Activated CD4-positive, alpha-beta T cell treated with anti-CD3 and anti-CD28 coated beads, Interleukin-2, amount 50 U/mL, for 16 hours (primary cell): ENCODE measurements at regions not wholly inside any gene's neighbourhood (a gene's known extent, or its start where the extent isn't known, plus 50 kb on each side); places are given as distances from the start of the nearest gene placed in this dataset.
"Not testable (repeated sequence)": the region's sequence is repeated elsewhere in the genome, so short reads cannot be mapped to it uniquely, and the experiment has no call there.

Source experiments
- DNase-seq: peaks from one replicate; pipeline ENCODE4 v3.0.0-alpha.2; 2020

DNA sequence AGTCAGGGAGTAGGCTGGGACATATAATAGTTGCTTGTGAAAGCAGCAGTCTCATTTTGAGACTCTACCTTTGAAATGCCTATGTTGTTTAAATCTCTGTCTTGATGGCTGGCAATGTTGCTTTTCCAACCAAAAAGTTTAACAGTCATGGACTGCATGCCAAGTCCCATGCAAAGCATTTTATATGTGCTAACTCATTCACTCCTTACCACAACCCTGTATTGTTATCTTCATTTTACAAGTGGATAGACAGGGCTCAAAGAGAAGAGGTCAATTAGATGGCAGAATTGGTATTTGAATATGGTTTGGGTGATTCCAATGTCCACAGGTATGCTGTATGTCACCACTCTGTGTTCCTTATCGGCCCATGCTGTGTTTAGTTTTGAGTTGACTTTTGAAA is 331.4 kb upstream of the USP24 start:
- DNase-seq, result no peak

DNA sequence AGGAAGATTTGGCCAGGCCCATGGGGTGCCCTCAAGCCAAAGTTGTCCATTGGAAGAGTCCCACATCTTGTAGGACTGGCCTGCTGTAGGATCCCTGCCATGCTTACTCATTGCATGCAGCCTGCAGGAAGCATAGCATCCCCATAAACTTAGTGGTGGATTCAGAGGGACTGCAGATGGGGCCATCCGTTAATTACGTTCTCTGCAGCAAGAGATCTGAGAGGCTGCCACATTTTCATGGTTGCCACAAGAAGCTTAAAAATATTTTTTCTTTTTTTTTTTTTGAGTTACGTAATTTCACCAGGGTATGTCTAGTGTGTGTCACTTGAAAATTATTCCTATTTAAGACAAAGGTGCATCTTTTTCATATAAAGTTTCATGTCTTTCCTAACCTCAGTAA is 329.7 kb upstream of the USP24 start:
- no peak for DNase-seq

DNA sequence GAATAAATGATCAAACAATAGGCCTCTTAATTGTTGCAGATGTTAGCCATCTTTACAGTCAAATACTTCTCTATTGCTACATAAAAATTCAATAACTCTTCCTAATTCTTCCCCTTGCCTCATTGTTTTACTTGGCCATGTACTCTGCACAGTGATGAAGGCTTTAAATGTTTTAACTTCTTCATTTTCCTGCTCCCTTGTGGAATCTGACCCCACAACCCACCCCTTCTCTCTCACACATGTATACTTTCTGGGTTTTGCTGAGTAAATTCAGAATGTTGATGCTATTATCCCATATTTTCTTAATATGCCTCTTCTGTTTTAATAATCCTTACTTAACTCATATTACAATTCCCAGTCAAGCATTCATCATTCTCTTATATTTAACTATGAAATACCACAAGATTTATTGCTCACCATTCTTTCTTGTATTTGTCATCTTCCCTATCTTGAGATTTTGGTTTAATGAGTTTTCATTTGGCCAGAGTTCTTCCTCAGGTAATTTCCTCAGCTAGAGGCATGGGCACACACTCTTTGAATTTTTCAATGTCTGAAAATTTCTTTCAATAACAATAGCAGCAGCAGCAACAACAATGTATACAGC is 327.8 kb upstream of the USP24 start:
- DNase-seq, result no peak

DNA sequence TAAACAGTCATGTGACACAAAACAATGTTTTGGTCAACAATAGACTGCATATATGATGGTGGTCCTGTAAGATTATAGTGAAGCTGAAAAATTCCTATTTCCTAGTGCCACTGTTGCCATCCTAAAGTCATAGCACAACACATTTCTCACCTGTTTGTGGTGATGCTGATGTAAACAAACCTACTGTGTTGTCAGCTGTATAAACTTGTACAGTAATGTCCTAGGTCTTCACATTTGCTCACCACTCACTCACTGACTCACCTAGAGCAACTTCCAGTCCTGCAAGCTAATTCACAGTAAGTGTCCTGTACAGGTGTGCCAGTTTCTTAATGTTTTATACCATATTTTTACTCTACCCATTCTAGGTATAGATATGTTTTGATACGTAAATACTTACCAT is 326.1 kb upstream of the USP24 start:
- no peak for DNase-seq

DNA sequence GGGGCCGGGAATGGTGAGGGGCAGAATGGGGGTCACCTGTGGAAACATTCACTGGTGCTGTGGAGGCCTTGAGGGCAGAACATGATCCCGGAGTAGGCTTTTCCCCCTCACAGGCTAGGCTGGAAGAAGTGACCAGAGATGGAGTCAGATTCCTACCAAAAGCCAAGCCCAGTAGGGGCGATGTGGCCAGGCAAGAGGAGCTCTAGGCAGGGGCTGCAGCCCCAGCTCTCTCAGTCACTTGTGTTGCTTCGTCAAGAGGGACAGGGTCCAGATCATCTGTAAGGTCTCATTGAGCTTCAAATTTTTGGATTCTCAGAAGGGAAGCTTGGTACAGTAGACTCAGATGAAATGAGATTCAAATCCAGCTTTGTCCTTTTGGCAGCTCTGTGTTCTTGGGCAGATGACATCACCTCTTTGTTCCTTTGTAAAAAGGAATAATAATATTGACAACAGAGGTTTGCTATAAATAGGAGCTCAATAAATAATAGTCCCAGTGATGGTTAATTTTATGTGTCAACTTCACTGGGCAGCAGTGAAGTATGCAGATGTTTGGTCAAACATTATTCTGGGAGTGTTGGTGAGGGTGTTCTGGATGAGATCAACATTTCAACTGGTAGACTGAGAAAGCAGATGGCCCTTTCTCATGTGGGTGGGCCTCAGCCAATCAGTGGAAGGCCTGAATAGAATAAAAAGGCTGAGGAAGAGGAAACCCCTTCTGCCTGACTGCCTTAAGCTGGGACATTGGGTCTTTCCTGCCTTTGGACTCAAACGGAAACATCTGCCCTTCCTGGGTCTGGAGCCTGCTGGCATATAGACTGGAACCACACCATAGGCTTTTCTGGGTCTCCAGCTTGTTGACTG is 324.7 kb upstream of the USP24 start:
- no peak for DNase-seq

DNA sequence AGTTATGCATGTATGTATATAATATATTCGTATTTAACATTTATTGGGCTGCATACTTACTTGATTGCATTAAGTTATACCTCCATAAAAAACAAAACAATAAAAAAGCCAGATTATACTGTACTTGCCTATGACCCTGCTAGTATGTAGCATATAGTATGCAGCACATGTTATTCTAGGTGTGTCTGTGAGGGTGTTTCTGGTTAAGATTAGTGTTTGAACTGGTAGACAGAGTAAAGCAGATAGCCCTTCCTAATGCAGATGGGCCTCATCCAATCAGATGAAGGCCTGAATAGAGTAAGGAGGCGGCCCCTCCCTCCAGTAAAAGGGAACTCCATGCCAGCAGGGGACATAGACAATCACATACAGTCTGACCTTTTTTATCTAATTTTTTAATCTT is 323.3 kb upstream of the USP24 start:
- no peak for DNase-seq

DNA sequence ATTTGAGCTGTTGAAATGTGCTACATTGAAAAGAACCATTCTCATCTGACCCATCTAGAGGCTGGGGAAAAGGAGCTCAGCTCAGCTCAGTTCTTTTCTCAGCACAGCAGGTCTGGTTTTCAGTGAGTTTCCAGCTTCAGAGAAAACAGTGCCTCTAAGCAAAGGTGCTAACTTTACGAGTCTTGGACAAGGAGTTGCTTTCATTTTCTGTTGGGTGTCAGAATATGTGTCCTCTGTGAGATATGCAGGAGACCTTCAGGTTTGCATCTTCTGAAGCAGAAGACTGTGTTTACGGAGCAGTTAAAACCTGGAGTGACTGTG is 321.3 kb upstream of the USP24 start:
- no peak for DNase-seq

DNA sequence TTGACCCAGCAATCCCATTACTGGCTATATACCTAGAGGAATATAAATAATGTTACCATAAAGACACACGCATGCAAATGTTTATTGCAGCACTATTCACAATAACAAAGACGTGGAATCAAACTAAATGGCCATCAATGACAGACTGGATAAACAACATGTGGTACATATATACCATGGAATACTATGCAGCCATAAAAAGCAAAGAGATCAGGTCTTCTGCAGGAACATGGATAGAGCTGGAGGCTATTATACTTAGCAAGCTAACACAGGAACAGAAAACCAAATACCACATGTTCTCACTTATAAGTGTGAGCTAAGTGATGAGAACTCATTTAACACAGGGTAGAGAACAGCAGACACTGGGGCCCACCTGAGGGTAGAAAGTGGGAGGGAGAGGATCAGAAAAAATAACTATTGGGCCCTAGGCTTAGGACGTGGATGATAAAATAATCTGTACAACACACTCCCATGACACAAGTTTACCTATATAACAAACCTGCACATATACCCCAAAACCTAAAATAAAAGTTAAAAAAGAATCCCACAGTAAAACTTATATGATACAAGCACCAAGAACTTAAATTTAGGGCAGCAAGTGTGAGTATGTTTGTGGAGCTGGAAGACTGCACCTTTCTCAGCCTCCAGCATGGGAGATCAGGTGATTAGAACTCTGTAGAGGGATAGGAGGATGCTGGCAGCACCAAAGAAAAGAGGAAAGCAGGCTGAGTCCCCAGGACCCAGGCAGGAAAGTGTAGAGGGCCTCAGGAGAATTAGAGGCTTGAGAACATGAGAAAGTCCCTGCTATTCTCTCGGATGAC is 320.8 kb upstream of the USP24 start:
- no peak for DNase-seq

DNA sequence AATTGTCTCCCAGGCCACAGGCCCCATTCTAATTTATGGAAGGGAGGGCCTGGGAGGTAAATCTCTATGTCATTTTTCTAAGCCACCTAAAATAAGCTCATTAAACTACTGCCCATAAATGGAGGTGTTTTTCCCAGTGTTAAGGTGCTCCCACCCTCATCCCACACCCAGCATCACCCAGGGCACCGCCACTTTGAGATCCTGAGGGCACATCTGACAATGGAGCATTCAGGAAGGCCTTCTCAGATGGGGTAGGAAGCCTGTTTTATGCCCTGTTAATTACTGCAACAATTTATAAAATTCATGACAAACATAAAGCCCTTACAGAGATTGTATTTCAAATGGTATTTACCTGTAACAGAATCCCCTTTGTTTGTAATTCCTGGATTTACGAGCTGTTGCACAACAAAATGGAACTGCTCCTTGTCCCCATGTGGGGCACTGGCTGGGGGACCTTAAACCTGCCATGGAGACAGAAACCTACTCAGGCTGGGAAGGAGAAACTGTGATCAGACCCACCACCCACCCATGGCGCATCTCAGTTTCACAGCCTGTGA is 319.5 kb upstream of the USP24 start:
- no peak for DNase-seq

DNA sequence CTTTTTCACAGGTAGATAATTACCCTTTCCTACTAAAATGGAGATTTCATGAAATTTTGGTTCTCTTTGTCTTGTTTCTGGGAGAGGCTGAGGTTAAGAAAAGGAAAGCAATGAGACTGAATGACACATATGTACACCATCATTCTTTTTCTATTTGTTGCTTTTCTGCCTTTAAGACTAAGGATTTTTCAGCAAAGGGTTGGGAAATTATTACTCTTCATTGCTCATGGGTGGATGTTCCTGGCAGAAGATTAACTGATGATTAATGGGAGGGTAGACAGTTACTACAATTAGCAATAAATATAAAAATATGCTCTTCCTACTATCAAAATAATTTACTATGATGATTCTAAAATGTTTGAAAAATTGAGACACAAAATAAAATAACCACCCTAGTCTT is 316.5 kb upstream of the USP24 start:
- DNase-seq, result no peak

DNA sequence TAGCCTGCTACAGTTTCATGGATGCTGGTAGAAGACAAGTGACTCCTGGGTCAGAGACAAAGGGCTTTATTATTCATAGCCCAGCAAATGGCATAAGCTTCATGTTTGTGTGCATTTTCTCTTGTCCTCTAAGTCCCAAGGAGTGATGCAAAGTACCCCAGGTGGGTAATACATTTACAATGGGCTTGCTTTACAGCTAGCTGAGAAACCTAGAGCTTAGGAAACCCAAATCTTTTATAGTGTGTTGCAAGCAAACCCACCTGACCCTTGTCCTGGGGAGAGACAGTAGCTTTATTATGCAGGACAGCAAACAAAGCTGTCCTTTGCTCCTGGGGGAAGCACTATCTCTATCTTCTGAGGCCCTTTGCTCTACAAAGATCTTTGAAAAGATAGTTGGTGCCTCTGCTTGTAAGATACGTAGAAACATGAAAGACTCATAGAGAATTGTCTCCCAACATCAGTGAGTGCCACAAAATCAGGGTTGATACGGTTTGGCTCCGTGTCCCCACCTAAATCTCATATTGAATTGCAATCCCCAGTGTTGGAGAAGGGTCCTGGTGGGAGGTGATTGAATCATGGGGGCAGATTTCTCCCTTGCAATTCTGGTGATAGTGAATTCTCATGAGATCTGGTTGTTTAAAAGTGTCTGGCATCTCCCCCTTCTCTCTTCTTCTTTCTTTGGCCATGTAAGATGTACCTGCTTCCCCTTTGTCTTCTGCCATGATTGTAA is 315.8 kb upstream of the USP24 start:
- DNase-seq, result no peak

DNA sequence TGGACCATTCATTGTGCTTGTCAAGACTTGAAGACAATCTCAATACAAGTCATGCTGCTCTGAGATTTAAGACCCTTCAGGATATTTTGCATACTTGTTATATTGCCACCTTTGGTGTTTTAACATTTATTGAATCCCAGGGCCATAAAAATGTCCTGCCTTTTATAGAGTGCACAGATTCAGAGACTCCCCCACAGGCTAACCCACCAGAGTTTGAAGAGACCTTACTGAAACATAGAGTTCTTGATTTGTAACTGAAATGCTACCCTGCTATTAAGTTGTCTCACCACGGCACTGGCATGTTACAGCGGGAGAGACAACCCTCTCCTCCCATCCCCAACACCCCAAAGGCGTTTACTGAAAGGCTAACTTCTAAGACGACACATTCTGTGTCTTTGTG is 313.9 kb upstream of the USP24 start:
- no peak for DNase-seq

DNA sequence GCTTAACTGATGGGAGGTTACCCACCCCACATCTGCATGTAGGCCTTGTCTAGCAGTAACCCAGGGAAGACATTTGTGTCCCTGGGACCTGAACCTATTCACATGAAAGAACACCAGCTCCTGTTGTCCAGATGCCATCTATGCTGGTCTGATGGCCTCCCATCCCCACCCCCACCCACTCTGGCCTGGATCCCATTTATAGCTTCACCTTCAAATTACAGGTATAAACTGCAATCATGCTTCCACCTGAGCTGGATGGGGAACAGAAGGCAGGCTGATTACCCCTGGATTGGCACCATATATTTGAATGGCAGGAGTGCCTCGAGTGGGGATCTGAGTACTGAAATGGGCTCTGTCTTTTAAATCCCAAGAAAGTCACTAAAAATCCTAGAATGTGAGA is 312.7 kb upstream of the USP24 start:
- DNase-seq, result no peak

DNA sequence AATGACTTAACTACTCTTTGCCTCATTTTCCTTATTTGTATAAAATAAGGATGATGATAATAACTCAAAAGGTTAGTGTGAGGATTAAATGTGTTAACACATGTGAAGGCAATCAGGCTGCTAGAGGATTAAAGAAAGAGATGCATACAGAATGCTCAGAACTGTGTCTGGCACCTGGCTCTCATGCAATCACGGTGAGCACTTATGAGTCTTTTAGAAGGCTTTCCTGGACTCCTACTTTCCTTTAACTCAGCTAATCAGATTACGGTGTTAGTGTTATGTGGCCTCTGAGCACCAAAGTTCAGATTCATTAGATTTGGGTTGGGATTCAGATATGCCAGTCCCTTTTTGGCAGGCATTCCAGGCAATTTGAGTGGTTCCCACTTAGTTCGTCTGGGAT is 311.6 kb upstream of the USP24 start:
- DNase-seq, result no peak

DNA sequence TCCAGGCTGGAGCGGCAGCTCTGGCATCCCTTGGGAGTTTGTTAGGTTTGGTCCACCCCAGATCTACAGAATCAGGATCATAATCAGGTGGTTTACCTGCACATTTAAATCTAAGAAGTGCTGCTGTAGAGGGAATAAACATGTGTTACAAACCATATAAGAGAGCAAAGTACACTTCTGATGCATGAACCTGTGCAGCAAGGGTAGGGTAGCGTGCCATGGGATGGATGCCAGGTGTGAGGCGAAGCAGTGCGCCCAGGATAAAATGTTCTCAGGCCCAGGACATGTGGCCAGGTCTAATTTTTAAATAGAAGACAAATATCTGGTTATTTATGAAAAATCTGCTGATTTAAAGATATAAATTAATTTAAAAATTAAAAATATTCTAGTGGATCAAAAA is 308.8 kb upstream of the USP24 start:
- no peak for DNase-seq

DNA sequence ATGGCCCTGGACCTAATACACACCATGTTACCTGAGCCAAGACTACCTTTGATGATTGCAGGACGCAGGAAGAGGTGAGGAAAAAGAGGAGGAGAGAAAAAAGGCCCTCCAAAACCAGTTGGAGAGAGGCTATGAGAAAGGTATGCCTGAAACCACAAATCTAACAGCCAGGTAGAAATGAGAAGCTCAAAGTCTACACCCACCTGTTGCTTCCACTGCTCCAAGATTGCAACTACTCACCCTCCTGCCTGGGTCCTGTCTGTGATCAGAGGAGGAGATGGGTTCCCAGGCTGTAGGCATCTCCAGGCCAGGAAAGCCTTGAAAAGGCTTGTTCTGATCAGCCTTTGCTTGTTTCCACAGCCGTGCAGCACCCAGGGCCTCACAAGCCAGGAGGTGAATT is 307.8 kb upstream of the USP24 start:
- DNase-seq, result no peak

DNA sequence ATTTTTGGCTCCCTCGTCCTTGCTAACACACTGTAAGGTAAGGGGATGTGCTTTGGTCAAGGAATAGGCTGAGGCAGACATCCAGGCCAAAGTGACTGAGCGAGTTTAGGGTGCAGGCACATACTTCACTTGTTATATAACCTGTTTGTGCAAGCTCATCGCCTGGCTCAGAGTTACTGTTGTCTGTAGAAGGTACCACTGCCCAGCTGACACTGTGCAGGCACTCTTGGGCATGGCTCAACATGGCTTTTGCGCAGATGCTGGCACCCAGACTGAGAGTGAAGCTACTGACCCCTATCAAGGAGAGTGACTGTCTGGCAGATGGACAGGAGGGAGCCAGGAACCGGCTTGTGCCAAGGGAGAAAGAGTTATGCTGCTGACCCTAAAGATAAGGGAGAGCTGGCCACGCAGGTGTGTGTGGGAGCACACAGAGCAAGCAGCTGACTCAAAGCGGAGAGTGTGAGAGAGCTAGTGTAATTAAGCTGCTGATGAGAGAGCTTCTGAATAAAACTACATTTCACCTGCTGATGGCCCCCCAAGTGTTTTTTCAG is 307.3 kb upstream of the USP24 start:
- DNase-seq, result no peak

DNA sequence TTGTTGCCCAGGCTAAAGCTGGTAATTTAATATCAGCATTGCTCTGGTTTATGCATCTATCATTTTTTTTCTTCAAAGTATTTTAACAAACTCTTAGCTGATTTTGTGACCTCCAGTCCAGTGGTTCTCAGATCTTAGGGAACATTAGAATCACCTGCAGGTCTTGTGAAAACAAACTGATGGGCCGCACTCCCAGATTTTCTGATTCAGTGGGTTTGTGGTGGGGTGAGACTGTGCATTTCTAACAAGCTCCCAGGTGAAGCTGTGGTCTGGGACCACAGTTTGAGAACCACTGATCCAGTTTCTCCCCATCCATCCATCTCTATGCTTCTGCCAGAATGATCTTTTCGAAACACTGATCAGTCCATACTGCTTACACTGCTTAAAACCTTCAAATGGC is 305.7 kb upstream of the USP24 start:
- no peak for DNase-seq

DNA sequence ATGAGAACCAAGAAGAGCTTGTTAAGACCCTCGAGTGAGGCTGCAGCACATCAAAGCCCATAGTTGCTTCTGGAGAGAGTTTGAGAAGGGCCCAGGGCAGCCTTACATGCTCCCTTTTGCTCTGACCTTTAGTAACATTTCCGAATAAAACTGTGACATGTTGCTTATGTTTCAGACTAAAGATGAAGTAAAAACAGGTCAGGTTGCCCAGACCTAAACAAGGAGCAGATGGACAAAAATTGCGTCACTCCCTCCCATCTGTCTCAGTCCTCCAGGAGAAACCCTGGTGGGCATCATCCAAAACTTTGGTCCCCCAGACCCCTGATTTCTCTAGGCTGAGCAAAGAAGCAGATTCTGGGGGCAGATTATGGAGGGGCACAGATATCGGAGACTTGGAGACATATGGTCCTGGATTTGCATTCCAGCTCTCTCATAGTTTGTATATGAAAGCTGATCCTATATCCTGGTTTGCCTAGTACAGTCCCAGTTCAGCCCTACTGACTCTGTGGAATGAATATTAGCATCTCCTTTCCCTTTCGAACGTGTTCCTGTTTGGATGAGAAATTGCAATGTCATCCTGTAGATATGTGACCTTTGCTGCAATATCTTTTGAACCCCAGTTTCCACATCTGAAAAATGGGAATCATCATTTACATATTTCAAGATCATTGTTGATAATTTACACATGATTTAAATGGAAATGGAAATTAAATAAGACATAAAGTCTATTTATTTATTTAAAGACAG is 304.9 kb upstream of the USP24 start:
- no peak for DNase-seq

DNA sequence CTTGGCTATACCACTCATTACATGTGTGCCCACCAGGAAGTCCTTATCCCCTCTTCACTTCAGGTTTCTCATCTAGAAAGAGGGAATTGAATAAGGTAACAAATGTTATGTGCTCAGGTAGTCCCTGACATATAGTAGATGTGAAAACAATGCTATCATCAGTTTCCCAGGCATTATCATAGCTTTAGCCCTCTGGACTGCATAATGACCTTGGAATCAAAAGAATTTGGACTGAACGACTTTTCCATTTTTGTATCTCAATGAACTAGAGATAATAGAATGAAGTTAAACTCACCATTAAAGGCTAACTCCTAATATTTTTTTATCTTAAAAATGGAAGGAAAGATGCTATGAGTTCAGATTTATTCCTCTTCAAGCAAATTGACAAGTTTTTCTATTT is 304.1 kb upstream of the USP24 start:
- DNase-seq, result no peak

DNA sequence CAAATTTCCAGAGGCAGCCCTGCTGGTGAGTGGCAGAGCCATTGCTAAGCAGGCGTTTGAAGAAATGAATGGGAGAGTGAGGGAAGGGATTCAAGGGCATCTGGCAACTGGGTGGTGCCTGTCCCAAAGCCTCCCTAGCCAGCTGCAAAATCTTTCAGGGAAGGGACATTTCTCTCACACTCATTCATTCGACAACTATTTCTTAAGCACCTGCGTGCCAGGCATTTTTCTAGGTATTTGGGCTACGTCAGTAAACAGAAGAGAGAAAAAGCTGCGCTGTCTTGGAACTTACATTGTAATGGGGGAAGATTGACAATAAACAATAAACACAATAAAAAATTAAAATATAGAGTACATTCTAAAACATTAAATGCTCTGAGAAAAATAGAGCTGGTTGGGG is 301.9 kb upstream of the USP24 start:
- no peak for DNase-seq

DNA sequence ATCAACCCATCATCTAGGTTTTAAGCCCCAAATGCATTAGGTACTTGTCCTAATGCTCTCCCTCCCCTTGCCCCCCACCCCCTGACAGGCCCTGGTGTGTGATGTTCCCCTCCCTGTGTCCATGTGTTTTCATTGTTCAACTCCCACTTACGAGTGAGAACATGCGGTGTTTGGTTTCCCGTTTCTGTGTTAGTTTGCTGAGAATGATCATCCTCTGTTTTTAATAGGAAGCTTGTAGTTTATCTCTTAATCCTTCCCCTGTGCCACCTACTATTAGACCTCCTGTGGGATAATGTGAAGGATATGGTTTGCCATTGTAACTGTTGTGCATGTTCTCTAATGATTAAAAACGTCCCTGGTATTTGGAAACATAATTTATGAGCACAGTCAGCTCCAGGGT is 299.4 kb upstream of the USP24 start:
- DNase-seq, result not testable (repeated sequence)
